ENCODE measurements at regions not wholly inside any gene's neighbourhood (a gene's known extent, or its start where the extent isn't known, plus 50 kb on each side); places are given as distances from the start of the nearest gene placed in this dataset.
A peak's percentile ranks its signal among the peaks of the same experiment; 100 is the strongest.

GRCh38 chr6:87847135-87847829, 145.2 kb upstream of the AKIRIN2 start:
- no peak for DNase-seq

- DNase-seq, result peak; percentile 16
Measured at GRCh38 chr6:87846434-87846833, 144.4 kb upstream of the AKIRIN2 start.

GRCh38 chr6:87840324-87840723, 138.3 kb upstream of the AKIRIN2 start:
- no peak for DNase-seq

- no peak for DNase-seq
Measured at GRCh38 chr6:87837876-87838275, 135.8 kb upstream of the AKIRIN2 start.

GRCh38 chr6:87837444-87837843, 135.4 kb upstream of the AKIRIN2 start:
- no peak for DNase-seq

GRCh38 chr6:87832025-87832825, 130.2 kb upstream of the AKIRIN2 start:
- DNase-seq, result peak; percentile 29

GRCh38 chr6:87830907-87831306, 128.9 kb upstream of the AKIRIN2 start:
- DNase-seq, result no peak

- no peak for DNase-seq
Measured at GRCh38 chr6:87829622-87830121, 127.6 kb upstream of the AKIRIN2 start.

- DNase-seq, result no peak
Measured at GRCh38 chr6:87828044-87828443, 126.0 kb upstream of the AKIRIN2 start.

- DNase-seq, result no peak
Measured at GRCh38 chr6:87827346-87827745, 125.3 kb upstream of the AKIRIN2 start.

GRCh38 chr6:87826424-87826823, 124.4 kb upstream of the AKIRIN2 start:
- no peak for DNase-seq

- DNase-seq, result no peak
Measured at GRCh38 chr6:87825821-87826221, 123.8 kb upstream of the AKIRIN2 start.

GRCh38 chr6:87824958-87825491, 123.0 kb upstream of the AKIRIN2 start:
- DNase-seq, result no peak

- no peak for DNase-seq
Measured at GRCh38 chr6:87822011-87822410, 120.0 kb upstream of the AKIRIN2 start.

GRCh38 chr6:87820343-87820984, 118.4 kb upstream of the AKIRIN2 start:
- DNase-seq, result no peak

- no peak for DNase-seq
Measured at GRCh38 chr6:87817183-87817582, 115.2 kb upstream of the AKIRIN2 start.

- DNase-seq, result no peak
Measured at GRCh38 chr6:87815449-87815848, 113.4 kb upstream of the AKIRIN2 start.

- no peak for DNase-seq
Measured at GRCh38 chr6:87808005-87808757, 106.1 kb upstream of the AKIRIN2 start.

GRCh38 chr6:87807475-87807874, 105.4 kb upstream of the AKIRIN2 start:
- no peak for DNase-seq

- peak; percentile 62 for DNase-seq
Measured at GRCh38 chr6:87806635-87807034, 104.6 kb upstream of the AKIRIN2 start.

GRCh38 chr6:87806099-87806498, 104.1 kb upstream of the AKIRIN2 start:
- no peak for DNase-seq

GRCh38 chr6:87803791-87804190, 101.8 kb upstream of the AKIRIN2 start:
- no peak for DNase-seq

GRCh38 chr6:87799651-87800050, 97.6 kb upstream of the AKIRIN2 start:
- DNase-seq, result no peak
